Hepatocyte (in vitro differentiated cells): ENCODE measurements at regions not wholly inside any gene's neighbourhood (a gene's known extent, or its start where the extent isn't known, plus 50 kb on each side); places are given as distances from the start of the nearest gene placed in this dataset.
A peak's percentile ranks its signal among the peaks of the same experiment; 100 is the strongest.

ENCODE experiments used
- DNase-seq: peaks from one replicate; pipeline ENCODE4 v3.0.0-alpha.2; 2016; ENCODE audit warnings: low spot score
- H2AFZ ChIP-seq: fragments of 200-600 bp; sonication (generic); 2 replicates; pipeline ENCODE4 v1.6.0; 2016; ENCODE audit warnings: antibody characterized with exemption, mild to moderate bottlenecking
- H3K27ac ChIP-seq: fragments of 200-600 bp; sonication (generic); 2 replicates; pipeline ENCODE4 v1.5.1; 2016; ENCODE audit warnings: mild to moderate bottlenecking
- H3K27me3 ChIP-seq: fragments of 200-600 bp; sonication (generic); 2 replicates; pipeline ENCODE4 v1.6.1; 2016
- H3K36me3 ChIP-seq: fragments of 200-600 bp; sonication (generic); replicated peaks from 2 replicates; pipeline ENCODE4 v1.5.1; 2016; ENCODE audit warnings: low read depth; ENCODE audit not compliant: insufficient read depth
- H3K4me1 ChIP-seq: fragments of 200-600 bp; sonication (generic); 2 replicates; pipeline ENCODE4 v1.5.1; 2016; ENCODE audit warnings: mild to moderate bottlenecking, moderate library complexity; ENCODE audit not compliant: insufficient read depth
- H3K4me2 ChIP-seq: fragments of 200-600 bp; sonication (generic); 2 replicates; pipeline ENCODE4 v1.6.0; 2016
- H3K4me3 ChIP-seq: fragments of 200-600 bp; sonication (generic); 2 replicates; pipeline ENCODE4 v1.5.1; 2016; ENCODE audit warnings: mild to moderate bottlenecking
- H3K79me2 ChIP-seq: fragments of 200-600 bp; sonication (generic); 2 replicates; pipeline ENCODE4 v1.6.0; 2017; ENCODE audit warnings: mild to moderate bottlenecking
- H3K9me2 ChIP-seq: fragments of 200-600 bp; sonication (generic); replicated peaks from 2 replicates; pipeline ENCODE4 v1.6.0; 2017; ENCODE audit warnings: mild to moderate bottlenecking; ENCODE audit not compliant: insufficient read depth
- H3K9me3 ChIP-seq: fragments of 200-600 bp; sonication (generic); 2 replicates; pipeline ENCODE4 v1.5.1; 2016; ENCODE audit warnings: low read depth, mild to moderate bottlenecking
- H4K20me1 ChIP-seq: fragments of 200-600 bp; sonication (generic); 2 replicates; pipeline ENCODE4 v1.6.0; 2016; ENCODE audit warnings: mild to moderate bottlenecking; ENCODE audit not compliant: insufficient read depth, poor library complexity, severe bottlenecking
- CTCF ChIP-seq: fragments of 200-600 bp; sonication (generic); IDR thresholded peaks from 2 replicates; pipeline ENCODE4 v1.5.1; 2016; ENCODE audit warnings: antibody characterized with exemption, mild to moderate bottlenecking; ENCODE audit not compliant: poor library complexity
- EZH2 ChIP-seq: fragments of 200-600 bp; sonication (generic); IDR thresholded peaks from 2 replicates; pipeline ENCODE4 v1.6.1; 2016; ENCODE audit warnings: antibody characterized with exemption, mild to moderate bottlenecking, borderline replicate concordance
- EZH2phosphoT487 ChIP-seq: fragments of 200-600 bp; sonication (generic); IDR thresholded peaks from one replicate; pipeline ENCODE4 v1.6.1; 2018; ENCODE audit warnings: antibody characterized with exemption, mild to moderate bottlenecking, low read depth, moderate library complexity; ENCODE audit not compliant: unreplicated experiment, severe bottlenecking
- WGBS: methylation state at CpG from one replicate; pipeline ENCODE4 v1.1.6; 2016; ENCODE audit warnings: low lambda C conversion rate; ENCODE audit errors: missing lambda C conversion rate; 5-methylcytosine and 5-hydroxymethylcytosine counted together

DNA sequence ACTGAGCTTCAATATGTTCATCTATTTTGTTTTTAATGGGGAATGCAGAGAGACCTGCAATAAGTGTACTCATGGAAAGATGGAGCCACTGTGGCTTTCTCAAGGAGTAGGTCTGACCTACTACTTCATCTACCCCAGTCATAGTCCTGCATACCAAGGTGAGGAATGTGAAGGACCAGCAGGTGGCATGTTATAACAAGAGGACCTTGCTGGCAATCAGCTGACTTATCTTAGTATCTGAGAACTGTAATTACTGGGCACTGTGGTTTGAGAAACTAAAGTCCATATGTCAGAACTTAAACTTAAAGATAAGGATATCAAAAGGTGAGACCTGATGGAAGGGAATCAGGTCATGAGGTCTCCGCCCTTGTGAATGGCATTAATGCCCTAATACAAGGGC, 1104.2 kb downstream of the BCL11A start:
- no peak overlapping the region for H3K4me2 ChIP-seq
- no peaks in the 10 kb centered on the region for H3K36me3 ChIP-seq
- peak; percentile 20 for DNase-seq
- TF ChIP-seq EZH2phosphoT487 (no peak), CTCF (peak; percentile 28), EZH2 (no peak)
- WGBS = 86% methylated on average over 1 of the region's 1 CpG
- H3K27me3 ChIP-seq = no peaks in the 10 kb centered on the region
- no peaks in the 10 kb centered on the region for H4K20me1 ChIP-seq
- no peak overlapping the region for H3K27ac ChIP-seq
- H2AFZ ChIP-seq = no peak overlapping the region
- H3K9me3 ChIP-seq = no peaks in the 10 kb centered on the region
- no peaks in the 10 kb centered on the region for H3K9me2 ChIP-seq
- H3K79me2 ChIP-seq = no peaks in the 10 kb centered on the region
- H3K4me3 ChIP-seq = no peak overlapping the region
- H3K4me1 ChIP-seq = no peaks in the 10 kb centered on the region

DNA sequence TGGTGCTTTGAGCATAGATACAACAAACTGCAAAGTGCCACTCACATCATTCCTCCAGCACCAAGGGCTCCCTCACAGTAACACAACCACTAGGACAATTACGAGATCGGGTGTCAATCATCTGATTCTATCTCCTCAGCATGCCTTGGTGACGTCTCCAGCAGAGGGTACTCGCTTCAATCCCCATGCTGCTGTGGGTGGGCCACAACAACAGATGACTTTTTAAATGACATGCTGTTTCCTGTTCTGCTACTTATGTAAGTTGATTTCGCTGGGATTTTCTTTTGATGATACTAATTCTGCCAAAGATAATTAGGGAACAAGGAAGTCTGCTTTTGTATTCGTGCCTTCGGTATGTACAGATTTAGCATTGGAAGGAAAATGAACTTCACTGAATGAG, 1113.0 kb downstream of the BCL11A start:
- Histone ChIP-seq H3K79me2 (no peaks in the 10 kb centered on the region), H3K27ac (no peak overlapping the region), H3K27me3 (no peaks in the 10 kb centered on the region), H3K9me2 (no peaks in the 10 kb centered on the region), H2AFZ (no peak overlapping the region), H3K4me2 (no peak overlapping the region), H3K36me3 (no peaks in the 10 kb centered on the region), H3K9me3 (no peaks in the 10 kb centered on the region), H3K4me3 (no peak overlapping the region), H4K20me1 (no peaks in the 10 kb centered on the region), H3K4me1 (no peaks in the 10 kb centered on the region)
- TF ChIP-seq EZH2phosphoT487 = no peak
- TF ChIP-seq EZH2 = no peak
- TF ChIP-seq CTCF = no peak
- no peak for DNase-seq
- WGBS = 92% methylated on average over 7 of the region's 7 CpGs

GRCh38 chr2:59435635-59436034, 1117.8 kb downstream of the BCL11A start:
- Histone ChIP-seq H3K4me1 (no peaks in the 10 kb centered on the region), H3K4me2 (no peak overlapping the region), H3K4me3 (no peak overlapping the region), H3K9me3 (no peaks in the 10 kb centered on the region), H3K27me3 (no peaks in the 10 kb centered on the region), H3K36me3 (no peaks in the 10 kb centered on the region), H4K20me1 (no peaks in the 10 kb centered on the region), H2AFZ (no peak overlapping the region), H3K79me2 (no peaks in the 10 kb centered on the region), H3K9me2 (no peaks in the 10 kb centered on the region), H3K27ac (no peak overlapping the region)
- DNase-seq = no peak
- WGBS = 98% methylated on average over 3 of the region's 3 CpGs
- TF ChIP-seq EZH2 (no peak), EZH2phosphoT487 (no peak), CTCF (no peak)

DNA sequence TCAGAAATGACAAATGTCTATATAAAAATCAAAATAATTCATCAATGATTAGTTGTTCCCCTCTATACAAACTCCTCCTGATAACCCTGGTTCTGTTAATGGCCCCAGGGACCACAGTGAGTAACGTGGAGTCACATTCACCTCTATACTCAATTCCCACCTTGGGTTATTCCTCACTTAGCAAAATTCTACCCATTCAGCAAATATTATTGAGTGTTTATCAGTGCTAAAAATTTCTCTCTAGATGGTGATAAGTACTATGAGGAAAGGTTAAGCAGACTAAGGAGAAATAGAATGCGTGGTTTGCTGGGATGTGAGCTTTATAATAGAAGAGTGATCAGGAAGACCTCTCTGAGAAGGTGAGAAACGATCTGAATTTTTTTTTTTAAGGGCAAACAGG, 1124.5 kb downstream of the BCL11A start:
- no peaks in the 10 kb centered on the region for H3K9me3 ChIP-seq
- DNase-seq = no peak
- H3K36me3 ChIP-seq = no peaks in the 10 kb centered on the region
- no peak overlapping the region for H3K4me3 ChIP-seq
- no peak overlapping the region for H3K4me2 ChIP-seq
- 85% methylated on average over 3 of the region's 3 CpGs for WGBS
- H3K9me2 ChIP-seq = no peaks in the 10 kb centered on the region
- no peak for TF ChIP-seq CTCF
- no peak for TF ChIP-seq EZH2phosphoT487
- no peak for TF ChIP-seq EZH2
- no peaks in the 10 kb centered on the region for H3K79me2 ChIP-seq
- H3K27me3 ChIP-seq = no peaks in the 10 kb centered on the region
- H3K4me1 ChIP-seq = no peaks in the 10 kb centered on the region
- H4K20me1 ChIP-seq = no peaks in the 10 kb centered on the region
- no peak overlapping the region for H2AFZ ChIP-seq
- H3K27ac ChIP-seq = no peak overlapping the region
